HG02678 (cell line): ENCODE measurements at regions not wholly inside any gene's neighbourhood (a gene's known extent, or its start where the extent isn't known, plus 50 kb on each side); places are given as distances from the start of the nearest gene placed in this dataset.

Experiments used
- ATAC-seq: cut with Tn5 transposase; IDR thresholded peaks from one replicate; pipeline ENCODE4 v1.9.1; 2021; ENCODE audit warnings: mild to moderate bottlenecking, moderate library complexity; ENCODE audit not compliant: unreplicated experiment

- ATAC-seq = no peak
Observed at GRCh38 chr18:65567372-65567771, 183.4 kb upstream of the CDH7 start.

GRCh38 chr18:65548316-65548715 lies 202.5 kb upstream of the CDH7 start:
- ATAC-seq = no peak

GRCh38 chr18:65547046-65547445 lies 203.8 kb upstream of the CDH7 start:
- ATAC-seq = no peak

- no peak for ATAC-seq
Observed at GRCh38 chr18:65544701-65545100, 206.1 kb upstream of the CDH7 start.

GRCh38 chr18:65527879-65528633 lies 222.8 kb upstream of the CDH7 start:
- no peak for ATAC-seq

- no peak for ATAC-seq
Observed at GRCh38 chr18:65526099-65526498, 224.7 kb upstream of the CDH7 start.

GRCh38 chr18:65523461-65523860 lies 227.4 kb upstream of the CDH7 start:
- no peak for ATAC-seq

- ATAC-seq = no peak
Observed at GRCh38 chr18:65522907-65523306, 227.9 kb upstream of the CDH7 start.

GRCh38 chr18:65516209-65516608 lies 234.6 kb upstream of the CDH7 start:
- ATAC-seq = no peak

GRCh38 chr18:65498605-65499004 lies 252.2 kb upstream of the CDH7 start:
- no peak for ATAC-seq

GRCh38 chr18:65487569-65487968 lies 263.2 kb upstream of the CDH7 start:
- ATAC-seq = no peak

- ATAC-seq = no peak
Observed at GRCh38 chr18:65477455-65477854, 273.4 kb upstream of the CDH7 start.

- ATAC-seq = no peak
Observed at GRCh38 chr18:65468881-65469280, 281.9 kb upstream of the CDH7 start.

GRCh38 chr18:65464361-65464760 lies 286.5 kb upstream of the CDH7 start:
- no peak for ATAC-seq

GRCh38 chr18:65459741-65460140 lies 291.1 kb upstream of the CDH7 start:
- no peak for ATAC-seq

GRCh38 chr18:65458871-65459270 lies 291.9 kb upstream of the CDH7 start:
- ATAC-seq = no peak

- no peak for ATAC-seq
Observed at GRCh38 chr18:65439188-65439587, 311.6 kb upstream of the CDH7 start.

- ATAC-seq = no peak
Observed at GRCh38 chr18:65436430-65436829, 314.4 kb upstream of the CDH7 start.

GRCh38 chr18:65435534-65435933 lies 315.3 kb upstream of the CDH7 start:
- ATAC-seq = no peak

GRCh38 chr18:65429601-65430000 lies 321.2 kb upstream of the CDH7 start:
- ATAC-seq = no peak

GRCh38 chr18:65425366-65425765 lies 325.4 kb upstream of the CDH7 start:
- no peak for ATAC-seq

GRCh38 chr18:65423776-65424175 lies 327.0 kb upstream of the CDH7 start:
- no peak for ATAC-seq

GRCh38 chr18:65422544-65423136 lies 328.2 kb upstream of the CDH7 start:
- no peak for ATAC-seq
